ENCODE measurements at regions not wholly inside any gene's neighbourhood (a gene's known extent, or its start where the extent isn't known, plus 50 kb on each side); places are given as distances from the start of the nearest gene placed in this dataset.

DNA sequence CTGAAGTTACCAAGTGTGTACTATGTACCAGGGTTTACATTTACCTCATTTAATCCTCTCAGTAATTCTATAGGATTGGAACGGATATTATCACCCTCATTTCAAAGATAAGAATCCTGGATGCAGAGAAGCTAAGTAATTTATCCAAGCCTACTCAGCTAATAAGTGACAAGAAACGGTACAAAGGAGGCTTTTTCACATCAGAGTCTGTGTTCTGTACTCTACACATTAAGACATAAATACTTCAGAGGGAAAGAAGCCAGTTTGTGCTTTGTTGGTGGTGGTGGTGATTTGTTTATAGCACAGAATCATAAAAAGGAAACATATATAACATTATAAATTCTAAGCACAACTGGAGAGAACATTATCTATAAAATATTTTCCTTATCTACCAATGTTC, 88.3 kb upstream of the HMGCLL1 start:
- intact Hi-C loops (cut with DNase I, micrococcal nuclease): no loop called here
- H3K4me3 Mint-ChIP-seq: no peak overlapping the region
- no peaks in the 10 kb centered on the region for H3K27me3 Mint-ChIP-seq
- ATAC-seq: no peak
- no peak overlapping the region for H3K27ac Mint-ChIP-seq
- no peaks in the 10 kb centered on the region for H3K36me3 Mint-ChIP-seq (ENCODE audit: low read depth)
- no peaks in the 10 kb centered on the region for H3K4me1 Mint-ChIP-seq
- ChIA-PET POLR2A (no interaction called here), CTCF (no interaction called here)
- DNase-seq: no peak
- H3K9me3 Mint-ChIP-seq (ENCODE audit: low read depth): peaks cover 9% of the 10 kb centered on the region

DNA sequence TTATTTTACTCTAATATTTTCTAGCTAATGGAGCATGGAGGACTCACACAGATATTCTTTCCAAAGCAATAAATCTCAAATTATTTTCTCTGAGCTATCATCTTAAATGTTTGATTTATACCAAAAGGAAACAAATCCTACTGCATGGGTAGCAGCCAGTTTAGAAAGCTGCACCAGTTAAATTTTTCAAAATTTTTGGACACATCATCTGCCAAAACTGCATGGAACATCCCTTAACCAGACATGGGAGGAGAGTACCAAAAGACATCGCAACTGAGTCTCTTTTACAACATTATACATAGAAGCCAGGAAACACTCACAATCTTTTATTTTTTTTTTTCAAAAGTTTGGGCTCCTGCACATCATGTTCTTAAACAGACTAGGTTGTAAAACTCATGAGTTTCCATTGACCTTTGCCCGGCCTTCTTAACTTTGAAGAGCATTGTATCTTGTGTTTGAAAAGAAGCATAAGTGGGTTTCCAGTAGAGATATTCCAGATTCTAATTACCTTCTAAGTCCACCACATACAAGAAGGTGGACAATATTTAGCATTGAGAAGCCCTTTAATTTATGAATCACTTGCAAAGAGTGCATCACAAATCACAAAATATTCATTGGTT, 87.7 kb upstream of the HMGCLL1 start:
- Mint-ChIP-seq H3K27ac (no peak overlapping the region), H3K27me3 (no peaks in the 10 kb centered on the region), H3K4me1 (no peaks in the 10 kb centered on the region), H3K4me3 (no peak overlapping the region), H3K36me3 (ENCODE audit: low read depth) (no peaks in the 10 kb centered on the region), H3K9me3 (ENCODE audit: low read depth) (peaks cover 14% of the 10 kb centered on the region)
- CTCF ChIA-PET: no interaction called here
- DNase-seq (no peak), ATAC-seq (no peak)
- intact Hi-C loops (cut with DNase I, micrococcal nuclease): no loop called here
- POLR2A ChIA-PET: no interaction called here

DNA sequence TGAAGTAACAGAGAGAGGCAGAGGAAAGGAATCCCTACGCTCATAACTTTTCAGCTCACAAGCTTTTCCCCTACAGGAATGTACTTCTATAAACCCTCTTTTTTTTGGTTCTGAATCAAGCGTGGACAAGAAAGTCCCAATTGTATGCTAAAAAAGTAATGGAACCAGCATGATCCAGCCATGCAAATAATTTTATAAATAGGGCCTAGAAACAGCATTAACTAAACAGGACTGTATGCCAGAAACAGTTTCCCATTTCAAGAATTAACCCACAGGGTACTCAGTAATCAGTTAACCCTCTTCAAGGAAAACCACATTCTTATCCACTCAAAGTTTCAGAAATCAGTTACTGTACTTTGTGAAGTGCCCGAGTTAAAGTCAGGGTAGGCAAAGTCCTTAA, 87.0 kb upstream of the HMGCLL1 start:
- Mint-ChIP-seq H3K36me3 (ENCODE audit: low read depth) (no peaks in the 10 kb centered on the region), H3K27ac (no peak overlapping the region), H3K27me3 (no peaks in the 10 kb centered on the region), H3K9me3 (ENCODE audit: low read depth) (peaks cover 17% of the 10 kb centered on the region), H3K4me1 (no peaks in the 10 kb centered on the region), H3K4me3 (no peak overlapping the region)
- ChIA-PET POLR2A (no interaction called here), CTCF (no interaction called here)
- intact Hi-C loops (cut with DNase I, micrococcal nuclease): no loop called here
- DNase-seq: no peak
- ATAC-seq: no peak

DNA sequence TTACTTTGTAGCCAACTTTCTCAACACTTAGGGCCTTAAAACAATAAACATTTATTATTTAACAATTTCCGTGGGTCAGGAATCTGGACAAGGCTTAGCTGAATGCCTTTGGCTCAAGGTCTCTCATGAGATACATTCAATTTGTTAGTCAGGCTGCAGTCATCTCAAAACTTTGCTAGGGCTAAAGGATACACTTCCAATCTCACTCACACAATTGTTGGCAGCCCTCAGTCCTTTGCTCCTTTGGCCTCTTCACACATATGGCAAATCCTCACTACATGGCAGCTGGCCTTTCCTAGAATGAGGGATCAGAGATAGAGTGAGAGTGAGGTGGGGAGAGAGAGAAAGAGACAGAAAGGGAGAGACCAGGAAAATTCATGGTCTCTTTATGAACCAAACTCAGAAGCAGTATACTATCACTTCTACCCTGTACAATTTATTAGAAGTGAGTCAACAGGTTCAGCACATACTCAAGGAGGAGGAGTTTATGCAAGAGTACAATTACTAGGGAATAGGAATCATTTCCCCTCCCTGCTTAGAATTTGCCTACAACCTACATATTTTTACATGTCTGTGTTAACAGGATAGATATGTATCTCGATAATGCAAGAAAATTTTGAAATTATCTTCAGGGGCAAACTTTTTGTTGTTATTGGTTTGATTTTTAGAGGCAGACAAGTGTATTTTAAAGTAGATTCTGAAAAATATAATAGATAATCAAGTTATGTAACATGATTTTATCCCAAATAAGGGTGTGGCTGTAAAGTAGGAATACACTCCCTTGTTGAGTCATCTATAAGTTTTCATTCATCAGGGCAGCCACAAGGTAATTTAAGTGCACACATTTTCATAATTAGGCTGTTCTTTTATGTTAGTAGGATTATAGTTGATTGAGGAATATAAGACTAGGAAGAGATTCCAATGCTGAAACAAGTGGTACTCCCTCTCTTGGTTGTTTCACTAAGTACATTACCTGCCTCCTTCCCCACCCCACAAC, 85.9 kb upstream of the HMGCLL1 start:
- H3K27ac Mint-ChIP-seq: no peak overlapping the region
- POLR2A ChIA-PET: no interaction called here

DNA sequence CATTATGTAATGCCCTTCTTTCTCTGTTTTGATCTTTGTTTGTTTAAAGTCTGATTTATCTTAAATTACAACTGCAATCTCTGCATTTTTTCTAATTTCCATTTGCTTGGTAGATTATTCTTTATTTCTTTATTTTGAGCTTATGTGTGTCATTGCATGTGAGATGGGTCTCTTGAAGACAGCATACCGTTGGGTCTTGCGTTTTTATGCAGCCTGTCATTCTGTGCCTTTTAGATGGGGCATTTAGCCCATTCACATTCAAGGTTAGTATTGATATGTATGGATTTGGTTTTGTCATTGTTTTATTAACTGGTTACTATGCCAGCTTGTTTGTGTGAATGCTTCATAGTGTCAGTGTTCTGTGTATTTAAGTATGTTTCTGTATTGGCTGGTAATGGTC, 84.9 kb upstream of the HMGCLL1 start:
- H3K9me3 Mint-ChIP-seq (ENCODE audit: low read depth): peaks cover 19% of the 10 kb centered on the region
- ChIA-PET CTCF (no interaction called here), POLR2A (no interaction called here)
- no peaks in the 10 kb centered on the region for H3K27me3 Mint-ChIP-seq
- ATAC-seq: no peak
- H3K27ac Mint-ChIP-seq: no peak overlapping the region
- H3K4me3 Mint-ChIP-seq: no peak overlapping the region
- no peaks in the 10 kb centered on the region for H3K36me3 Mint-ChIP-seq (ENCODE audit: low read depth)
- no peak for DNase-seq
- intact Hi-C loops (cut with DNase I, micrococcal nuclease): no loop called here
- H3K4me1 Mint-ChIP-seq: no peaks in the 10 kb centered on the region

More for the DNA sequence above, 85.9 kb upstream of the HMGCLL1 start:
- no peaks in the 10 kb centered on the region for H3K27me3 Mint-ChIP-seq
- H3K9me3 Mint-ChIP-seq (ENCODE audit: low read depth): peaks cover 17% of the 10 kb centered on the region
- no peak for DNase-seq
- intact Hi-C loops (cut with DNase I, micrococcal nuclease): no loop called here
- H3K4me3 Mint-ChIP-seq: no peak overlapping the region
- H3K36me3 Mint-ChIP-seq (ENCODE audit: low read depth): no peaks in the 10 kb centered on the region
- CTCF ChIA-PET: no interaction called here
- no peak for ATAC-seq
- no peaks in the 10 kb centered on the region for H3K4me1 Mint-ChIP-seq

DNA sequence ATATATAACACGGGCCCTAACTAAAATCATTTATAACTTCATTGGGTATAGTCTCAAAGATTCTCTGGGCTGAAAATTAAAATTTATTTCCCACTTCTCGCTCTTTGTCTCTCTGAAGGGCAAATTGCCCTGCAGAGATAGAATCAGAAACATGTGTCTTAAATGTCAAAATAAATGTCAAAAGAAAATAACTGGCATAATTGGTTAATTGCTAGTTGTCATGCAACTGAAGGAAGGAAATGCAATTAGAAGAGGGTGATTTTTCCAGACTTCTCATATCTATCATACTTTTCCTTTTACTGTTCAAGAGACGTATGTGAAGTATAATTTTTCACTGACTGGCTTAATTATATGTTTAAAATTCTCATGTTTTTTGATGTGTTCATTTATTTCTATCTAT, 80.3 kb upstream of the HMGCLL1 start:
- H3K36me3 Mint-ChIP-seq (ENCODE audit: low read depth): no peaks in the 10 kb centered on the region
- ATAC-seq: no peak
- H3K4me1 Mint-ChIP-seq: no peaks in the 10 kb centered on the region
- intact Hi-C loops (cut with DNase I, micrococcal nuclease): no loop called here
- H3K9me3 Mint-ChIP-seq (ENCODE audit: low read depth): peaks cover 22% of the 10 kb centered on the region
- ChIA-PET POLR2A (no interaction called here), CTCF (no interaction called here)
- H3K4me3 Mint-ChIP-seq: no peak overlapping the region
- H3K27me3 Mint-ChIP-seq: no peaks in the 10 kb centered on the region
- DNase-seq: no peak
- H3K27ac Mint-ChIP-seq: no peak overlapping the region

DNA sequence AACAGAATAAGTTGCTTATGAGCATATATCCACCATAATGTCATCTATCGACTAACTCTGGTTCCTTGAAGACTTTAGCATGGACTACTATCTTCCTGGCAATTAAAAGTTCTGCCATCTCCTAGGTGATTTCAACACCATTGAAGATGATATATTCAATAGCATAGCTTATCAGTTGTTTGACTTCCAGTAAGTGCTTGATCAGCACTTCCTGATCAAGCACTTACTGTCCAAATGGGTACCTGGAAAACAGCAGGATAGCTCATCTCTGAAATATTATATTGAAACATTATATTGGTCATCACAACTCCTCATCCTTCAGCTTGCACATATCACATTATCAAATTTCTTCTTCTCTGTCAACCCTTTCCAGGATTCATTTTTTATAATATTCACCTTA, 75.5 kb upstream of the HMGCLL1 start:
- DNase-seq (no peak), ATAC-seq (no peak)
- ChIA-PET POLR2A (no interaction called here), CTCF (no interaction called here)
- no peak overlapping the region for H3K27ac Mint-ChIP-seq
- H3K36me3 Mint-ChIP-seq (ENCODE audit: low read depth): no peaks in the 10 kb centered on the region
- H3K27me3 Mint-ChIP-seq: no peaks in the 10 kb centered on the region
- peaks cover 11% of the 10 kb centered on the region for H3K9me3 Mint-ChIP-seq (ENCODE audit: low read depth)
- intact Hi-C loops (cut with DNase I, micrococcal nuclease): no loop called here
- no peak overlapping the region for H3K4me3 Mint-ChIP-seq
- H3K4me1 Mint-ChIP-seq: no peaks in the 10 kb centered on the region

DNA sequence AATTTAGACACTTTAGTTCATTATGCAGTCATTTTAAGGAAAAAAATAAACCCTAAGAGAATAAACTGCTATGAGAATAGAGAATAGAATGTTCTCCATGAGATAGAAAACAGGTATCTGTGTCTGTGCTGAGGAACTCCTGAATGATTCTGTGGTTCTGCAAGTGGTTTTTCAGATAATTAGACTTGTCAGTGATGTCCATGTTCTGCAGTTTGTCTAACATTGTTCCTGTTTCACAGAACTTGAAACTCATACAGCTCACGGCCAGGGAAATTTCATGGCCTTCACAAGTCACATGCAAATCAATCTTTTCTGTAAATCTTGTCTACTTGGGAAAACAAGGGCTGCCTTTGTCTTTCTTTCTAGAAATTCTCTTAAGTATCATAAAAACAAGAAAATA, 73.4 kb upstream of the HMGCLL1 start:
- ATAC-seq: no peak
- no peak overlapping the region for H3K4me3 Mint-ChIP-seq
- H3K9me3 Mint-ChIP-seq (ENCODE audit: low read depth): peaks cover 8% of the 10 kb centered on the region
- POLR2A ChIA-PET: no interaction called here
- H3K4me1 Mint-ChIP-seq: no peaks in the 10 kb centered on the region
- CTCF ChIA-PET: no interaction called here
- H3K27me3 Mint-ChIP-seq: no peaks in the 10 kb centered on the region
- no peak for DNase-seq
- H3K27ac Mint-ChIP-seq: no peak overlapping the region
- intact Hi-C loops (cut with DNase I, micrococcal nuclease): no loop called here
- H3K36me3 Mint-ChIP-seq (ENCODE audit: low read depth): no peaks in the 10 kb centered on the region

DNA sequence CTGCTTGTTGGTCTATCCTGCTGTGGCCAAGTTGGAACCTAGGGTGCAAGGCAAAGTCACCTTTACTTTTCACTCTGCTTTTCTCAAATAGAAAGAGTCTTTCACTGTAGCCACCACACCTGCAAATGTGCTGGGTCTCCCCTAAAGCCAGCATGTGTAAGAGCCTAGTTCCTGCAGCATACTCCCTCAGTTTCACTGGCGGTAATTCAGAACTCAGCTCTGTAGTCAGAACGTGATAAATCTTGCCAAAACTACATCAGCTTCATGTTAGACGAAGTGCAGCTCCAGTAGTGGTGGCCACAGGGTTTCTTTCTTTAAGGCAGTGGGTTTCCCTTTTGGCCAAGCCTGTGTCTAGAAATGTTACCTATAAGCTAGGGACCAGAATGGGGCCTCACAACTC, 72.0 kb upstream of the HMGCLL1 start:
- no peak overlapping the region for H3K4me3 Mint-ChIP-seq
- ATAC-seq: no peak
- no peaks in the 10 kb centered on the region for H3K36me3 Mint-ChIP-seq (ENCODE audit: low read depth)
- H3K9me3 Mint-ChIP-seq (ENCODE audit: low read depth): peaks cover 5% of the 10 kb centered on the region
- no peak overlapping the region for H3K27ac Mint-ChIP-seq
- H3K4me1 Mint-ChIP-seq: no peaks in the 10 kb centered on the region
- H3K27me3 Mint-ChIP-seq: no peaks in the 10 kb centered on the region
- ChIA-PET CTCF (interaction anchor here (0.7 kb wide), 1 partner anchor 715 kb away, joined by 3 read pairs; no protein-coding TSS in a partner anchor), POLR2A (no interaction called here)
- DNase-seq: no peak
- intact Hi-C loops (cut with DNase I, micrococcal nuclease): no loop called here

DNA sequence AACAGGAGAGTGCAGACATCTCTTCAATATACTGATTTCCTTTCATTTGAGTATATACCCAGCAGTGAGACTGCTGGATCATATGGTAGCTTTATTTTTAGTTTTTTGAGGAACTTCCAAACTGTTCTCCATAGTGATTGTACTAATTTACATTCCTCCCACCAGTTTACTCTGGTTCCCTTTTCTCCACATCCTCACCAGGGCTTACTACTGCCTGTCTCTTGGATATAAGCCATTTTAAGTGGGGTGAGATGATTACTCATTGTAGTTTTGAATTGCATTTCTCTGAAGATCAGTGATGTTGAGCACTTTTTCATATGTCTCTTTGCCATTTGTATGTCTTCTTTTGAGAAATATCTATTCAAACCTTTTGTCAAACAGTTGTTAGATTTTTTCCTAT, 64.9 kb upstream of the HMGCLL1 start:
- no peak for ATAC-seq
- H3K27me3 Mint-ChIP-seq: no peaks in the 10 kb centered on the region
- intact Hi-C loops (cut with DNase I, micrococcal nuclease): no loop called here
- no peak overlapping the region for H3K4me3 Mint-ChIP-seq
- H3K9me3 Mint-ChIP-seq (ENCODE audit: low read depth): peaks cover 11% of the 10 kb centered on the region
- H3K27ac Mint-ChIP-seq: no peak overlapping the region
- DNase-seq: no peak
- POLR2A ChIA-PET: no interaction called here
- no peaks in the 10 kb centered on the region for H3K4me1 Mint-ChIP-seq
- no peaks in the 10 kb centered on the region for H3K36me3 Mint-ChIP-seq (ENCODE audit: low read depth)
- CTCF ChIA-PET: no interaction called here

DNA sequence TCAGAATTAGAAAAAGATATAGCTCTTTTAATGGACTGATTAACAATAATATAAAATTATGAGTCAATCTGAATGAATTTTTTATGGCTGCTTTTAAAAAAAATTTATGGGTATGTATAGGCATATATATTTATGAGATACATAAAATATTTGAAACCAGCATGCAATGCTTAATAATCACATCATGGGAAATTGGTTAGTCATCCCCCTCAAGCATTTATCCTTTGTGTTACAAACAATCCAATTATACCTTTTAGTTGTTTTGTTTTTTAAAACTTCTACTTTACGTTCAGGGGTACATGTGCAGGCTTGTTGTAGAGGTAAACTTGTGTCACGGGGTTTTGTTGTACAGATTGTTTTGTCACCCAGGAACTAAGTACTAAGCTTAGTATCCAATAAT, 63.4 kb upstream of the HMGCLL1 start:
- ChIA-PET CTCF (no interaction called here), POLR2A (no interaction called here)
- intact Hi-C loops (cut with DNase I, micrococcal nuclease): no loop called here
- no peak for DNase-seq
- no peaks in the 10 kb centered on the region for H3K4me1 Mint-ChIP-seq
- H3K27ac Mint-ChIP-seq: no peak overlapping the region
- no peak overlapping the region for H3K4me3 Mint-ChIP-seq
- H3K9me3 Mint-ChIP-seq (ENCODE audit: low read depth): peaks cover 11% of the 10 kb centered on the region
- no peak for ATAC-seq
- no peaks in the 10 kb centered on the region for H3K27me3 Mint-ChIP-seq
- H3K36me3 Mint-ChIP-seq (ENCODE audit: low read depth): no peaks in the 10 kb centered on the region

DNA sequence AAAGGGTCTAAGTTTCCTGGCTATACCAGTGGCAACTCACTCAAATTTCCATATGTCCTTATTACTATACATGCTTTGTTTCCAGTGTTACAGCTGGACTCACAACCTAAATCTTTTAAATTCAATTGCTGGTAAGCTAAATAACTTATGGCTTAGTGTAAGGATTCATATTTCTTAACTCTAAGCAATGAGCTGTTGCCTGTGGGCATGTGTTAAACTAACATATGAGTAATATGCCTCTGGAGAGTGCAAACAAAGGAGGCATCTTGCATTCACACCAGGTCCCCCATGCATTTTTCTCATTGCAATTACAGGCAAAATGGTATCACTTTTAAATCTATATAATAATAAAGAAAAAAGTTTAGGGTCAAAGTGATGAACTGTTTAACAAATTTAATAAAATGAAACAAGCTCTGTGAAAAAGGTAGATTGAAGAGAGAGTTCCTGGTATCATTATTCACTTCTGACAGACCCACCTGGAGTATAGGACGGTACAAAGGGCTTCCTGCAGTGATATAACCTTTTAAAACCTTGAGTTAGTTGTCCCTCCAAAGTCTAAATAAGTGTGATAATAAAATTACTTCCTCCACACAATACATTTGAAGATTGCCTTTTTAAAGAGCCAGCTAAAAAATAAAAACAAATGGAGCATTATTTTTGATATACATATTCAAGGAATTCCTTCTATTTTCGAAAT, 57.6 kb upstream of the HMGCLL1 start:
- H3K27me3 Mint-ChIP-seq: no peaks in the 10 kb centered on the region
- H3K27ac Mint-ChIP-seq: no peak overlapping the region
- no peaks in the 10 kb centered on the region for H3K36me3 Mint-ChIP-seq (ENCODE audit: low read depth)
- H3K4me3 Mint-ChIP-seq: no peak overlapping the region
- POLR2A ChIA-PET: no interaction called here
- intact Hi-C loops (cut with DNase I, micrococcal nuclease): no loop called here
- DNase-seq (no peak), ATAC-seq (no peak)
- peaks cover 2% of the 10 kb centered on the region for H3K9me3 Mint-ChIP-seq (ENCODE audit: low read depth)
- CTCF ChIA-PET: no interaction called here
- no peaks in the 10 kb centered on the region for H3K4me1 Mint-ChIP-seq
